H54 (cell line): ENCODE measurements at regions not wholly inside any gene's neighbourhood (a gene's known extent, or its start where the extent isn't known, plus 50 kb on each side); places are given as distances from the start of the nearest gene placed in this dataset.
"Not testable (repeated sequence)": the region's sequence is repeated elsewhere in the genome, so short reads cannot be mapped to it uniquely, and the experiment has no call there.

ENCODE experiments used
- DNase-seq: peaks from one replicate; pipeline ENCODE4 v3.0.0; 2011; ENCODE audit warnings: low spot score, mixed read lengths; ENCODE audit not compliant: insufficient read length
- FAIRE-seq: peaks from 3 replicates; lab custom pipeline; 2011; peaks lifted over from hg19 to GRCh38; lab: Jason Lieb, UNC
- POLR2A ChIP-seq: IDR thresholded peaks from 2 replicates; pipeline ENCODE4 v1.6.1; 2011; ENCODE audit warnings: low read depth, mild to moderate bottlenecking, low read length

DNA sequence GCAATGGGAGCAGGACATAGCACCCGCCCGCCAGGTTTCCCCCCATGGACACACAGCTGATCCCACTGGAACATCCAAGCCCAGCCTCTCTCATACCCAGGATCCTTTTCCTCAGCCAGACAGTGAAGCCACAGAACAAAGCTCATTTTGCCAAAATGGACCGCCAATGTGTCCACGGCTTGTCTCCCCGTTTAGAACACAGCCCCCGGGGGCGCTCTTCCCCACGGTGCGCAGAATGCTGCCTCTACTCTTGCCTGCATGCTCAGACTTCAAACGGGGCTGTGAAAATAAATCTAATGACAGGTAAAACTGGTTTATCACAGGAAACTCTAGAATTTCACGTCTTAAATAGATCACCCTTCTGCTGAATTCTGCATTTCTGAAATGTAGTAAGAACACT is 548.5 kb upstream of the ID2 start:
- FAIRE-seq (no peak), DNase-seq (no peak)
- TF ChIP-seq POLR2A, result no peak

DNA sequence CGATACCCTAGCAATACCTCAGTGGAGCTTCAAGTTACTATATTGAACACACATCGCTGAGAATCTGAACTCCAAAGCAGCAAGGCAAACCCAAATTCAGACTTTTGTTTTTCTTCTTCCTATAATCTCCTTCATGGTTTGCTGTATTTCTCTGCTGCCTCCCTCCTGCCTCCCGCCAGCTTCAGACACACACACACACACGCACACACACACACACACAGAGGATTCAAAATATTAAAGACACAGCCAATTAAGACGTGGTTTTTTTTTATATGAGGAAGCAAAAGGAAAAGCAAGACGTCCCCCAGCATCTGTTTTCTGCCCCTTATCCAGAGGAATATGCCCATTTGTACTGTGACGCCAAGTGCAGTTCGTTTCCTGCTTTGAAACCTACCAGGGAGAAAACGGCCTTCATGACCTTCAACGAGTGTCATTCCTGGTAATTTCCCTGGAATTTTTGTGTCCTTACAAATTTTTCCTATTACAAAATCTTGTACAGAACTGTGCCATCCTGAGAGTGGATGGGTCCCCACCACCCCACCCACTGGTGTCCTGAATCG is 547.9 kb upstream of the ID2 start:
- TF ChIP-seq POLR2A, result no peak
- DNase-seq, result no peak
- no peak for FAIRE-seq

DNA sequence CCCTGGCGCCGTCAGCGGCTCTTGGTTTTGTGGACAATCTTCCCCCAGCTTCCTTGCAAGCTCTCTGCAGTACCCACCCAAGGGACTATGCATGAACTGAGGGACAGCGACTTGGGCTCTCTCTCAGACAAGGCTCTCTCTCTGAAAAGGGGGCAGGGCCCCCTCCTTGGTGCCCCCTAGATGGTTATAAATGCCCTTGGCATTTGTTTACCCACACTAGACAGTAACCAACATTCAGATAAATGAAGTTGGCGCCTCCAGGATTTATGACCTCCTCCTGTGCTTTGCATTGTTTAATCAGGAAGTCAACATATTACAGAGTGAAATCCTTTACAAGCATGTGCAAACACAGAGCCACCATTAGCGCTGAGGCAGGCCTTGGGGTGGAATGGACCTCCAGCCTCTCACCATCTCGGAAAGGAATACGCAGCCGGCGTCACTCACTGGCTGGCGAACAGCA is 547.4 kb upstream of the ID2 start:
- FAIRE-seq, result no peak
- TF ChIP-seq POLR2A, result no peak

DNA sequence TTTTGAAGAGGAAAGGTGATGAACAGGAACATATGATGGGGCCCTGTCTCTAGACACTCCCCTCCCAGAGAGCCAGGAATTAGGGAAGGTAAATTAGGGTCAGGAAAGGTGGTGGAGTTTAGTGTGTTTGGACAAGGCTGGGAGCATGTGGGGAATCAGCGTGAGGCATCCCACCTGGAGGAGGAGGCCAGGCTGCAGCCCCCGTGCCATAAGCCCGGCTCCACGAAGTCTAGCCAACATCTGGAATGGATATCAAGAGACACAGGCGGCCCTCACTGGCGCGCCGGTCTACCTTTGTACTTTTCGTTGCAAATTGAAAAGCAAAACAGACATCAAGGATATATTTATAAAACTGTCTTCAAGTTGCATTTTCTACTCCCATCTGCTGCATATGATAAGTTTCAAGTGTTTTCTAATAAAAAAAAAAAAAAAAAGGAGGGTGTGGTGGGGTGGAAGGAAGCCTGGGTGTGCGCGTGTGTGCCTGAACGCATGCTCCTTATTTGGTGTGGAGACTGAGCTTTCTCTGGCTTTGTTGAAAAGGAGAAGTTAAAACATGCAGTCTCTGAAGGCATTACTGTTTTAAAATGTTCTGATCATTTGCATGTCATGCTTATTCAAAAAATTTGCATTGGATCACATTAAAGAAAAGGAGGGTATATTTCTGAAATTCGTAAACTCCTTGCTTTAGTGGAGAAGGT is 546.7 kb upstream of the ID2 start:
- no peak for TF ChIP-seq POLR2A
- FAIRE-seq, result no peak

More for the DNA sequence above, 547.4 kb upstream of the ID2 start:
- no peak for DNase-seq

DNA sequence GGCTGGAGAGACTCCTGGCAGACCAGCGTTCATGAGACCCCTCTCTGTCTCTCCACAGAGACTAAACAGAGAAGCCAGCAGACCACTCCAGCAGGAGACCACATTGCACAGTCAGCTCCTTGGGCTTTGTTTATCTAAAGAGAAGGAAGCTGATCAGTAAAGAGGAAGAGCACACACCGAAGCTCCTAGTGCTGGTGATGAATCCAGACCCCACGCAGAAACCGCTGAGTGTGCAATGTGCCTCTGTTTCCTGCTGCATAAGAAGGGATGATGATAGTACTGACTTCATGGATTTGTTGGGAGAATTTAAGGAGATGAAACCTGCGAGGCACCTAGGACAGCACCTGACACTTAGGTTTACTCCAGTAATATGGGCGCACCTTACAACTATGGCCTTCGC is 544.1 kb upstream of the ID2 start:
- FAIRE-seq (no peak), DNase-seq (no peak)
- TF ChIP-seq POLR2A, result no peak

More for the DNA sequence above, 546.7 kb upstream of the ID2 start:
- DNase-seq, result no peak

DNA sequence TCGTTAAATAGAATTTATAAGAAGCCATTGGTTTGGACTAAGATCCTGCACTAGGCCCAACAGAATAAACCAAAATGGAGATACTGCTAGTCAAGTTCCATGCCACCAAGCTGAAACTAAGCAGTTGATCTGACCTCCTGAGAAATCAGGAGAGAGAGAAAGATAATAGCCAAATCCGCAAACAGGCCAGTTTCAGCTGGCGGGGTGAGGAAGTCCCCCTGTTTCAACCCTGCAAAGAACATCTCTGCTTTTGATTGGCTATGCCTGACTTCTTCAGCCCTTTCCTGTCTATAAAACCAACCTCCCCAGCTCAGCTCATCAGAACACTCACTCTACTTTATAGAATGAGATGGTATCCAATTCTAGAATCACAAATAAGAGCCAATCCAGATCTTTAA is 543.3 kb upstream of the ID2 start:
- FAIRE-seq, result no peak
- DNase-seq, result no peak
- no peak for TF ChIP-seq POLR2A

DNA sequence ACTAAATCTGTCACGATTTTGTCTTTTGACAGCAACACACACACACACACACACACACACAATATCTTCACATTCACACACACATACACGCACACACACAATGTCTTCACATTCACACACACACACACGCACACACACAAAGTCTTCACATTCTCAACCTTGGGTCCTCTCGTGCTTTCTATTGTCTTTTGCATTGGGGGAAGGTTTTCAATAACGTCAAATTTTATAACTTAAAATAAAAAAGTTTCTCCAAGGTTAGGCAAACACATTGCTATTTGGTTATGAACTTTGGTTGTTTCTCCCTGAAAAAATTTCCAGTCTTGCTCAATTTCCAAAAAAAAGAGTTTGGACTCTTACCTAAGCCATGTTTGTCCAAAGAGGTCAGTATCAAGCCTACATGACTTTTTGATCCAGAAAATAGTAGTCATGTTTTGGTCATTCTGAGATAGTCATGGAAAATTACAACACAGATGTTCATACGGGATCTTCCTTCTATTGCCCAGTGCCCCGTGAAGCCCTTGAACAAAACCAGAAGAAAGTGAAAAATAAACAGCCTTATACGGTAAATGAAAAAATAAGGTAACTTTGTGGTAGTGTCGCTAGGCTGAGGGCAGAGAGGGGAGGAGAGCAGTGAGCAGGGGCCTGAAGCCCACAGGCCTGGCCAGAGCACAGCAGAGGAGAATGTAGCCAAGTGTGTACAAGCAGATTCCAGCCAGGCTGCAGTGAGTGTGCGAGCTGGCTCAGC is 542.8 kb upstream of the ID2 start:
- DNase-seq (no peak), FAIRE-seq (no peak)
- no peak for TF ChIP-seq POLR2A

DNA sequence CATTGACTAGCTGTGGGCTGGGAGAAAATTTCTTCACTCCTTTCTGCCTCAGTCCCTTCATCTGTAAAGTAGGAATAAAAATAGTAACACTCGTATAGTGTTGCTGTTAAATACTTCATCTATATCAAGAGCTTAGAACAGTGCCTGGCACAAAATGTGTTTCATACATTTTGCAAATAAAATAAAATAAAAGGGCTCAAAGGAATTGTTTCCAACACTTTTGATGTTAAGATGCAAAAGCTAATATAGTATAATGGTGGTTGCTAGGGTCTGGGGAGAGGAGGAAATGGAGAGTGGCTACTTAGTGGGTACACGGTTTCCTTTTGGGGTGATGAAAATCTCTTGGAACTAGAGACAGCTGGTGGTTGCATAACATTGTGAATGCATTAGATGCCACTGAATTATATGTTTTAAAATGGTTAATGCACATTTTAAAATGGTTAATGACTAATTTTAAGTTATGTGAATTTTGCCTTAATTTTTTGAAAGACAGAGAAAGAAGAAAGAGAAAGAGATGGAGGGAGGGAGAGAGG is 542.1 kb upstream of the ID2 start:
- no peak for TF ChIP-seq POLR2A
- FAIRE-seq (no peak), DNase-seq (no peak)

DNA sequence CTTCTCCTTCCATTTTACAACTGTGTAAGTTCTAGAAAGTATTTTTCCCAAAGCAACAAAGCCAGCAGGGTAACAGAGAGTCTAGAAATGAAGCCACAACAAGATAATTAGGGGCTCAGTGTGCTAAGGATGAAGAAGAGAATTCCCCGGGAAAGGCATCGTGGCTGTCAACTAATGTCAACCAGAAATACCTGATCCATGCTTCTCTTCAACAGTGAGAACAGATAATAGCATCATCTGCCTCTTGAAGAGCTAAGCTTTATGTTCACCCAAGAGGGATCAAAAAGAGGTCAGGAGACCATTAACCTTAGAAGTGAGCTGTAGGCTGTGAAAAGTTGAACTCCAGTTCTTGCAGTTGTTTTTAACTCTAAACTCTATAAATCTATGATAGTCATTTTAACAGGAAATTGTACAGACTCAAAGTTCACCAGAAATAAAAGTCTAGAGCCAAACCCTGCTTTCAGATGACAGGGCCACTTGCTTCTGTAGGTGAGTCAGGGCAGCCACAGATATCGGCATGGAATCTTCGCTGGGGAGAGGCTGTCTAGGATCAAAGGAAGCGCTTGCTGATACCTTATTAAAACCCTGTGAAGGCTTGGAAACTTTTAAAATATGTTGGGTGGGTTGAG is 540.7 kb upstream of the ID2 start:
- no peak for FAIRE-seq
- DNase-seq, result no peak
- no peak for TF ChIP-seq POLR2A

DNA sequence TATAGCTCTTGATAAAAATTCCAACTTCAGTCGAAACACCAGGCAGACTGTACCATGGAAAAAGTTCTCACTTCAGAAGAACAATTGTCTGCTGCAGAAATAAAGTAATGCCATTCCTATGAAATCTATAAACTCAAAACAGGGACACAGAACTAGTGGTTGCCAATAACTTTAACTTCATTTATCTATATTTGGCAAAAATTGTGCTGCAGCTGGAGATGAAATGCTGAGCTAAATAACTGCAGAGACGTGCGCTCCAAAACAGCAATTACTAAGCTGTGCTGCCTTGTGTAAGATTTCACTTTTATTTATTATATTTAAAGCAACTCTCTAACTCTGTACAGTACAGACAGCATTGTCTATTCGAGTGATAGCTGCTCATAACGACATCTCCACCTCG is 540.1 kb upstream of the ID2 start:
- no peak for TF ChIP-seq POLR2A
- FAIRE-seq (no peak), DNase-seq (no peak)

DNA sequence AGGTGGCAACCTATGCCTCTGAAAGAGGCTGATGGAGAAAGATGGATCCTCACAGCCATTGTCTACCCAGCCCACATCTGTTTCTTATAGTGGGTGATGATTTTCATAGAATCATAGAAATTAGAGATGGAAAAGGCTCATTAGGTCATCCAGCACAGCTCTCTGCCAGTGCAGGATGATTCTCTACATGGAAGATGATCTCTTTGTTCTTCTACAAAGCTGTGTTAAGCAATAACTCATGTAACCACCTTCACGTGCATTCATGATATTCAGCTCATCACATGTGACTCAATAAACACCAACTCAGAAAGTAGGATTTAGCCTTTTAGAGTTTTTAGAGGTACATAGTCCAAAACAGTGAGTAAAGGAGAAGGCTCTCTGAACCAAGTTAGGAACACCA is 539.4 kb upstream of the ID2 start:
- DNase-seq, result no peak
- no peak for TF ChIP-seq POLR2A
- no peak for FAIRE-seq

DNA sequence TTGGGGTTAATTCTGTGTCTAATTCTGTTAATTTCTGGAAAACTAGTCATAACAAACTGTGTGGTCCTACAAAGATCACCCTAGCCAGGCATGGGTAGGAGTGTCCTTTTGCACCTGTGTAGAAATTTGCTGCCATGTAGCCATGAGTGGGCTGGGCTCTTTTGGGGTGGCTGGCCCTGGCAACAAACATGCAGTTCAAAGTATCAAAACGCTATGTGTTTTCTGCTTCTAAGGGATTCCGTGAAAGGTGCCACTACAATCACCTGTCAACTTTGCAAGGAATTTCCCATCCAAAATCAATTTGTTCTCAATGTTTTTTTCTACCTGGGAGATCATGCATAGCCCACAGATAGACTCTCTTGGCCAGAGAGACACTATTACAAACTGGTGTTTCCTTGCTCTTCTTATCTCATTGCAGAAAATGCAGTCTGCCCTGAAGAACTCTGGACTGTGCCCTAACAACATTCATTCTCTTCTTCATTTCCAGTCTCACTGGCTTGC is 537.7 kb upstream of the ID2 start:
- no peak for TF ChIP-seq POLR2A
- DNase-seq (no peak), FAIRE-seq (no peak)

DNA sequence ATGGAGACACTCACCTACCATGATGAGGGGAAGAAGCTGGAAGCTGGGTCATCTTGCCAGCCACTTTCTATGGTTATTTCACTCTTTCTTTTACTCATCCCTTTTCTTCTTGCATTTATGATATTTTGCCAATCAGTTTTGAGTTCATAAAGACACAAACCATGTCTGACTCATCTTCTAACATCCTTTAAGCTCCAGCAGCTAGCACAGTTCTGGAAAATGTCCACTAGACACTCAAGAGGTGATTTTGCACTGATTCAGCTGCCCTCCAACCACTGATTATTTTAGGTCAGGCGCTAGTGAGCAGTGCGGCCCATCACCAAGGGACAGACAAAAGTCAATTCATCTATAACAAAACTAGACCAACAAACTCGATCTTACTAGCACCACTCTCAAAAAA is 537.1 kb upstream of the ID2 start:
- no peak for FAIRE-seq
- no peak for TF ChIP-seq POLR2A
- no peak for DNase-seq

DNA sequence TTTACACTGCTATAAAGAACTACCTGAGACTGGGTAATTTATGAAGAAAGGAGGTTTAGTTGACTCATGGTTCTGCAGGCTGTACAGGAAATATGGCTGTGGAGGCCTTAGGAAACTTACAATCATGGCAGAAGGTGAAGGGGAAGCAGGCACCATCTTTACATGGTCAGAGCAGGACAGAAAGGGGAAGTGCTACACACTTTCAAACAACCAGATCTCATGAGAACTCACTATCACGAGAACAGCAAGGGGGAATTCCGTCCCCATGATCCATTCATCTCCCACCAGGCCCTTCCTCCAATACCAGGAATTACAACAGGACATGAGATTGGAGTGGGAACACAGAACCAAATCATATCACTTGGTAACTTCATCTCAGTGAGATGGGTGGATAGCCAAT is 536.5 kb upstream of the ID2 start:
- DNase-seq, FAIRE-seq: not testable (repeated sequence)
